Heart left ventricle (tissue), 13 donors: ENCODE measurements at regions not wholly inside any gene's neighbourhood (a gene's known extent, or its start where the extent isn't known, plus 50 kb on each side); places are given as distances from the start of the nearest gene placed in this dataset.

Experiments
- CTCF ChIP-seq, 12 donors: fragments of 200-600 bp; sonication (generic) in 4 of 12; IDR thresholded peaks; one replicate each; pipeline versions ENCODE4 v1.5.0 to v1.8.0; 2018 to 2022; ENCODE audit warnings: antibody characterized with exemption in 12 of 12, mild to moderate bottlenecking in 5 of 12
- POLR2A ChIP-seq, 2 donors: fragments of 450-650 bp; IDR thresholded peaks; one replicate each; pipeline ENCODE4 v1.6.1; 2017; ENCODE audit warnings: antibody characterized with exemption in 2 of 2, mild to moderate bottlenecking in 2 of 2, moderate library complexity in 2 of 2
- donor health status: ischemic (EF 13 %, LVEDD 7.1; RV severe dilation, severe dysfunction).
- donor health status: DM: no; HTN: yes; CAD: no.
- donor health status: DM: no; HTN: no; CAD: no.
- donor health status: ischemic (EF 25% LVEDD 6.9; RV normal size, moderate dysfunction).
- donor health status: ischemic (EF 25% LVEDD 5.7; RV mildly dilated, moderate dysfunction).
- donor health status: ischemic (EF 35%, LVEDD 5.7; RV mildly dilated, moderate dysfunction).
- donor health status: nonischemic (EF 11% LVEDD 7.7; RV severe dilation, severe dysfunction).
- donor health status: DM: yes; HTN: yes; CAD: no.
- donor health status: PGD.
- donor health status: ischemic (EF 29% LVEDD 5.4; RV normal size, mild dysfunction).
- donor health status: nonischemic (EF 23%, LVEDD 6.1; RV moderate dilation, normal function).

GRCh38 chrX:6851140-6851539 is 296.4 kb upstream of the STS start:
- TF ChIP-seq CTCF (IDR thresholded peaks at IDR 0.05) (no peak), POLR2A (IDR thresholded peaks at IDR 0.05) (no peak)
